ENCODE measurements at regions not wholly inside any gene's neighbourhood (a gene's known extent, or its start where the extent isn't known, plus 50 kb on each side); places are given as distances from the start of the nearest gene placed in this dataset.

GRCh38 chr2:100753444-100753843, 66.5 kb upstream of the NPAS2 start:
- no peak for TF ChIP-seq CTCF (IDR thresholded peaks at IDR 0.05; ENCODE audit: poor library complexity)
- TF ChIP-seq EZH2 (IDR thresholded peaks at IDR 0.05; ENCODE audit: borderline replicate concordance) = no peak
